NT2/D1 (cell line): ENCODE measurements at regions not wholly inside any gene's neighbourhood (a gene's known extent, or its start where the extent isn't known, plus 50 kb on each side); places are given as distances from the start of the nearest gene placed in this dataset.

ENCODE experiments used
- DNase-seq: peaks from one replicate; pipeline ENCODE4 v3.0.0-alpha.2; 2011; ENCODE audit warnings: low read depth, low spot score
- H3K27me3 ChIP-seq: 2 replicates; pipeline ENCODE4 v1.6.0; 2011; ENCODE audit warnings: mild to moderate bottlenecking; ENCODE audit not compliant: insufficient read length, insufficient read depth
- H3K36me3 ChIP-seq: 2 replicates; pipeline ENCODE4 v1.6.1; 2011; ENCODE audit warnings: mild to moderate bottlenecking, low read length, mixed read lengths; ENCODE audit not compliant: insufficient read depth, insufficient read length
- H3K4me1 ChIP-seq: 2 replicates; pipeline ENCODE4 v1.5.1; 2011; ENCODE audit not compliant: insufficient read depth, insufficient read length
- H3K4me3 ChIP-seq: 2 replicates; pipeline ENCODE4 v1.5.1; 2011; ENCODE audit warnings: low read depth; ENCODE audit not compliant: insufficient read length
- H3K9ac ChIP-seq: 2 replicates; pipeline ENCODE4 v1.6.0; 2011; ENCODE audit warnings: low read depth; ENCODE audit not compliant: insufficient read length
- H3K9me3 ChIP-seq: 2 replicates; pipeline ENCODE4 v1.5.1; 2011; ENCODE audit warnings: mild to moderate bottlenecking, low read length; ENCODE audit not compliant: insufficient read depth
- SUZ12 ChIP-seq: IDR thresholded peaks from 2 replicates; pipeline ENCODE4 v1.6.1; 2011; ENCODE audit not compliant: insufficient read length, insufficient read depth; ENCODE audit errors: extremely low read depth
- YY1 ChIP-seq: IDR thresholded peaks from 2 replicates; pipeline ENCODE4 v1.6.1; 2011; ENCODE audit not compliant: insufficient read length, insufficient read depth
- ZNF274 ChIP-seq: IDR thresholded peaks from 2 replicates; pipeline ENCODE4 v1.6.1; 2011; ENCODE audit warnings: mild to moderate bottlenecking, low read depth, low read length

DNA sequence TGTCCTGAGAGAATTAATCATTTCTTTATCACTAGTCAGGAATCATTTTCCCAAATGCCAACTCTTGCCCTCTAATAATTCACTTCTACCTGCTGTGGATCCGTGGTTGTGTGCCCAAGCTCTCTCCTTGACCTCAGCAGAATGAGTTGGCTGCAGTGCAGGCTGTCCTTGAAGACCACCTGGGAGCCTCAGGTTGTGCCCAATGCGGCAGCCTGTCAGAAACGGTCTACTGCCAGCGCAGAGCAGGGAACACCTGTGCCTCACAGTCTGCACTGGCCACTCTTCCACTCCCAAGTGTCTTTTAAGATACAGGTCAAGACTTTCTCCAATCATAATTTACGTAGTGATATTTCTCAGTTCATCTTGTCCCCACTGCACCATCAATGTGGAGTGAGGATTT lies 246.0 kb upstream of the PHF14 start:
- no peak for DNase-seq

DNA sequence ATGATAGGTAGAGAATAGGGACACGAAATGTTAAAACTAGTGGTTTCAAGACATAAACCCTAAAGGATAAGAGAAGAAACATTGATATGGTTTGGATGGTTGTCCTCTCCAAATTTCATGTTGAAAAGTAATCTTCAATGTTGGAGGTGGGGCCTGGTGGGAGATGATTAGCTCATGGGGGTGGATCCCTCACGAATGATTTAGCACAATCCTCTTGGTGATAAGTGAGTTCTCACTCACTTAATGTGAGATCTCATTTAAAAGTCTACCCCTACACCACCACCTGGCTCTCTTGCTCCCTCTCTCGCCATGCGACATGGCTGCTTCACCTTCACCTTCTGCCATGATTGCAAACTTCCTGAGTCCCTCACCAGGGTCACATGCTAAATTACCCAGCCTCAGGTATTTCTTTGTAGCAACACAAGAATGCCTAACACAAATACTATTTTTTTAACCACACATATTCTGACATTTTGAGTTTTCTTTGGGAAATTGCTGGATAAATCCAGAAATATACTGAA lies 242.4 kb upstream of the PHF14 start:
- Histone ChIP-seq H3K36me3 (no peaks in the 10 kb centered on the region), H3K9me3 (no peaks in the 10 kb centered on the region), H3K27me3 (no peaks in the 10 kb centered on the region), H3K4me3 (no peak overlapping the region), H3K9ac (no peak overlapping the region), H3K4me1 (no peaks in the 10 kb centered on the region)
- DNase-seq: no peak
- TF ChIP-seq YY1 (no peak), ZNF274 (no peak), SUZ12 (no peak)

More for the DNA sequence above, 246.0 kb upstream of the PHF14 start:
- H3K4me1 ChIP-seq: no peaks in the 10 kb centered on the region
- no peak overlapping the region for H3K4me3 ChIP-seq
- no peaks in the 10 kb centered on the region for H3K9me3 ChIP-seq
- no peaks in the 10 kb centered on the region for H3K36me3 ChIP-seq
- no peaks in the 10 kb centered on the region for H3K27me3 ChIP-seq
- no peak overlapping the region for H3K9ac ChIP-seq
- TF ChIP-seq YY1 (no peak), SUZ12 (no peak), ZNF274 (no peak)

DNA sequence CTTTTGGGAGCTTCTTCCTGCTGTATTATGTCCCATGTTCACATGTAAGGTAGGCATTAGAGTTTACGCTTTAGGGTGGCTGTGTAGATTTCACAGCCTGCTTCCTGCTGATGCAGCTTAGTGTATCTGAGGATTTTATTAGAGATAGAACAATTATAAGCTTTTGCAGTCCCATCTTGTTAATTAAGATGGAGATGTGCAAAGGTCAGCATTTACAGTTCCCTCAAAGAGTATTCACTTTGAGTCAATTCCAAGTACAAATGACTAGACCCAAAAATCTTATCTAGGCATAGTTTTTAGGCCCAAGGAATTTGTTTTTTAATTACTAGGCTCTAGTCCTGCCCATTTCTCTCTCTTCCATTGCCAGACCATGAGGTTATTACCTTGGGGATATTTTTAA lies 239.9 kb upstream of the PHF14 start:
- Histone ChIP-seq H3K4me3 (no peak overlapping the region), H3K4me1 (no peaks in the 10 kb centered on the region), H3K36me3 (no peaks in the 10 kb centered on the region), H3K9ac (no peak overlapping the region), H3K9me3 (no peaks in the 10 kb centered on the region), H3K27me3 (no peaks in the 10 kb centered on the region)
- no peak for TF ChIP-seq SUZ12
- no peak for TF ChIP-seq YY1
- no peak for TF ChIP-seq ZNF274
- no peak for DNase-seq

DNA sequence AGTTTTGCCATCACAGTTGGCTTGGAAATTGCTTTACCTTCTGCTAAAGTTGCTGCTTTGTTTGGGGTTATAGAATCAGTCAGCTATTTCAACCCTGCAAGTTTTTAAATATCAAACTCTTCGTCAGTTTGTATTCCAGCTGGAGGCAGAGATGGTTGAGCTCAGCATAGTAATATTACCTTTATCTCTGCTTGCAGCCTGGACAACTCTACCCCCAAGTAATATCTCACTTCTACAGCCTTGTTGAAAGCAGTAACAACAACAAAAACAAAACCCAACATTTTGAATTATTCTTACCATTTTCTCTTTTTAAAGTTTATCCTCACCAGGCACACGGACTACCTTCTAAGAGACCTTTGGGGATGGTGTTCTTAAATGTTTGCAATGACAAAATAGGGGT lies 239.1 kb upstream of the PHF14 start:
- Histone ChIP-seq H3K9ac (no peak overlapping the region), H3K27me3 (no peaks in the 10 kb centered on the region), H3K4me1 (no peaks in the 10 kb centered on the region), H3K4me3 (no peak overlapping the region), H3K9me3 (no peaks in the 10 kb centered on the region), H3K36me3 (no peaks in the 10 kb centered on the region)
- TF ChIP-seq YY1 (no peak), SUZ12 (no peak), ZNF274 (no peak)
- DNase-seq: no peak

DNA sequence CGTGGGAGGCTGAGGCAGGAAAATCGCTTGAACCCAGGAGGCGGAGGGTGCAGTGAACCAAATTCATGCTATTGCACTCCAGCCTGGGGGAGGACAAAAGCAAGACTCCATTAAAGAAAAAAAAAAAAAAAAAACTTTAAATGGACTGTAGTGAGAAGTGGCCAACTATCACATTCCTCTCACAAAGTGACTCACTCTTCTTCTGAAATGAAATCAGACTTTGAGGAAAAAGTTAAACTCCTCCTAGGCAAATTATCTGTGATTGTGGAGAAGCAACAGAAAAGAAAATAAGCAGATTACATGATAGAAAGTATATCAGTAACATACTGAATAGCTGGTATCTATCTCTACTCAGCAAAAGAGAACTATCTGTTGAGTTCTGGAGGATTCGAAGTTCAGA lies 234.3 kb upstream of the PHF14 start:
- Histone ChIP-seq H3K9ac (no peak overlapping the region), H3K36me3 (no peaks in the 10 kb centered on the region), H3K4me1 (no peaks in the 10 kb centered on the region), H3K9me3 (no peaks in the 10 kb centered on the region), H3K4me3 (no peak overlapping the region), H3K27me3 (no peaks in the 10 kb centered on the region)
- TF ChIP-seq ZNF274: no peak
- DNase-seq: no peak

DNA sequence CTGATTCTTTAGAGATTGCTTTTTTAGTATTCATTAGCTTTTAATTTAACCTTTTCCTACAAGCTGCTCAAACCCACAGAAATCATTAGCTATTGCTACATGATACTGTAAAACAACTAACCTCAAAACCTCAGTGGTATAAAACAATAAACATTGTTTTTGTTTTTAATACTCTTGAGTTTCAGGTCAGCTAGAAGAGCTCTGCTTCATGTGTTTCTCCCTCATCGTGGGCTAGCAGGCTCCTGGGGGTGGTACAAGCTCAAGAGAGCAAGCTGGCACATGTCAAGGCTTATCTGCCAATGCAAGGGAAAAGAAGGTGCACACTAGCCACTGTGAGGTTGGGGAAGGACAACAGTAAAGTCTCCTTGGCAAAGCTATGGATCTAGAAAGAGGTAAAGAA lies 232.9 kb upstream of the PHF14 start:
- no peaks in the 10 kb centered on the region for H3K4me1 ChIP-seq
- H3K4me3 ChIP-seq: no peak overlapping the region
- no peak for DNase-seq
- no peak for TF ChIP-seq SUZ12
- TF ChIP-seq ZNF274: no peak
- TF ChIP-seq YY1: no peak
- no peak overlapping the region for H3K9ac ChIP-seq
- no peaks in the 10 kb centered on the region for H3K27me3 ChIP-seq
- no peaks in the 10 kb centered on the region for H3K36me3 ChIP-seq
- no peaks in the 10 kb centered on the region for H3K9me3 ChIP-seq

DNA sequence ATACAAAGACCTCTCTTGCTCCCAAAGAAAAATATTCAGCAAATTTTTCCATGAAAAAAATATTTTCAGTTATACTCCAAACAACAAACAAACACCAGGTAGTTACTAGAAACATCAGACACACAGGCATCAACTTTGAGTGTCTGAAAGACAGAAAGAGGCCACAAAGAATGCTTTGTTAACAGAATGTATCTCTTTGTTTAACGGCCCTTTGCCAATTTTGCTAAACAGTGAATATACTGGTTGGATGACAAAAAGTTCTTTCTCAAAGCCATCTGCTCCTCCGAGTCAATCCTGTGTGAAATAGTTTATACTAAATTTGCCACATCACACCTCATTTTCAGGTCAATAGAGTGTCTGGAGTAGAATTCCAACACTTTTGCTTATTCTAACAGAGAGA lies 216.7 kb upstream of the PHF14 start:
- H3K36me3 ChIP-seq: no peaks in the 10 kb centered on the region
- H3K9me3 ChIP-seq: peaks cover 24% of the 10 kb centered on the region
- DNase-seq: no peak
- no peaks in the 10 kb centered on the region for H3K27me3 ChIP-seq
- no peak for TF ChIP-seq ZNF274
- TF ChIP-seq SUZ12: no peak
- no peak for TF ChIP-seq YY1
- H3K4me3 ChIP-seq: no peak overlapping the region
- no peak overlapping the region for H3K9ac ChIP-seq
- H3K4me1 ChIP-seq: no peaks in the 10 kb centered on the region

DNA sequence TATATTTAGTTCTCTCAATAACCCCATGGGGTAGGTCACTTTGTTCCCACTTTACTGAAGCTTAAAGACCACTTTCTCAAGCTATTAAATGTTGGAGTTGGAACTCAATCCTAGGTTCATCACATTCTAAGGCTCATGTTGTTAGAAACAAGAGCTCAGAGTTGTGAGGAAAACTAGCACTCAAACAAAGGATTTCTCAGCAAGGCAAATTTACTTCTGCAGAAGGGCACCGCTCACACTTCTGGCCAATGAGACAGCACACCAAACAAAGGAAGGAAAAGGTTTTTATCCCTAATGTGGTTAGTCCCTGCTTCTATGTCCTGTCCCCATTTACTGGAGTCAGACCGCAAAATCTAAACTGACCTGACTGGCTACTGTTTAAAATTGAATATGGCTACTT lies 214.6 kb upstream of the PHF14 start:
- peaks cover 24% of the 10 kb centered on the region for H3K9me3 ChIP-seq
- TF ChIP-seq SUZ12 (no peak), ZNF274 (no peak), YY1 (no peak)
- no peak for DNase-seq
- H3K27me3 ChIP-seq: no peaks in the 10 kb centered on the region
- no peaks in the 10 kb centered on the region for H3K36me3 ChIP-seq
- H3K4me1 ChIP-seq: no peaks in the 10 kb centered on the region
- no peak overlapping the region for H3K4me3 ChIP-seq
- no peak overlapping the region for H3K9ac ChIP-seq
